CD14-positive monocyte (primary cell): ENCODE measurements at regions not wholly inside any gene's neighbourhood (a gene's known extent, or its start where the extent isn't known, plus 50 kb on each side); places are given as distances from the start of the nearest gene placed in this dataset.

Experiments used
- DNase-seq, 3 donors: peaks; one replicate each; pipeline ENCODE4 v3.0.0-alpha.2; 2011 to 2022
- H2AFZ ChIP-seq: 2 replicates; pipeline ENCODE4 v1.6.0; 2012; ENCODE audit warnings: mild to moderate bottlenecking, low read depth, low read length, inconsistent platforms; ENCODE audit not compliant: insufficient read depth, poor library complexity, severe bottlenecking
- H3K27ac ChIP-seq, 2 donors: 1 replicate in 1 of 2; 2 replicates in 1 of 2; pipeline ENCODE4 v1.5.1; 2012 to 2013; ENCODE audit warnings: low read length in 2 of 2, control low read depth in 1 of 2, inconsistent platforms in 1 of 2, low read depth in 1 of 2, mild to moderate bottlenecking in 1 of 2
- H3K27me3 ChIP-seq, 2 donors: one replicate each; pipeline versions ENCODE4 v1.6.0 to v1.6.1; 2011 to 2013; ENCODE audit warnings: low read length in 2 of 2; ENCODE audit not compliant: control insufficient read depth in 2 of 2, insufficient read depth in 2 of 2
- H3K36me3 ChIP-seq, 2 donors: replicated peaks in 1 of 2; 1 replicate in 1 of 2; 2 replicates in 1 of 2; pipeline versions ENCODE4 v1.5.1 to v1.6.1; 2012 to 2013; ENCODE audit warnings: low read length in 2 of 2, control low read depth in 1 of 2, inconsistent platforms in 1 of 2, mild to moderate bottlenecking in 1 of 2; ENCODE audit not compliant: insufficient read depth in 2 of 2, control insufficient read depth in 1 of 2
- H3K4me1 ChIP-seq, 2 donors: 1 replicate in 1 of 2; 2 replicates in 1 of 2; pipeline versions ENCODE4 v1.5.1 to v1.6.1; 2012 to 2013; ENCODE audit warnings: low read length in 2 of 2, control low read depth in 1 of 2, inconsistent platforms in 1 of 2, mild to moderate bottlenecking in 1 of 2, moderate library complexity in 1 of 2; ENCODE audit not compliant: insufficient read depth in 2 of 2, control insufficient read depth in 1 of 2
- H3K4me2 ChIP-seq: replicated peaks from 2 replicates; pipeline ENCODE3; 2012; ENCODE audit warnings: low read length, moderate library complexity, mild to moderate bottlenecking; ENCODE audit not compliant: poor library complexity, severe bottlenecking; ENCODE audit errors: extremely low read depth
- H3K4me3 ChIP-seq, 3 experiments: fragments of 200-600 bp in 1 of 3; sonication (generic) in 1 of 3; replicated peaks in 1 of 3; 1 replicate in 2 of 3; 2 replicates in 1 of 3; pipeline ENCODE4 v1.5.1; 2011 to 2013; ENCODE audit warnings: low read length in 3 of 3, mild to moderate bottlenecking in 3 of 3, control low read depth in 2 of 3, low read depth in 2 of 3, inconsistent platforms in 1 of 3, moderate library complexity in 1 of 3
- H3K79me2 ChIP-seq: 2 replicates; pipeline ENCODE4 v1.6.0; 2012; ENCODE audit warnings: mild to moderate bottlenecking, control low read depth, inconsistent platforms, low read length, moderate library complexity; ENCODE audit not compliant: insufficient read depth
- H3K9ac ChIP-seq: 2 replicates; pipeline ENCODE4 v1.6.0; 2017; ENCODE audit warnings: low read length, mild to moderate bottlenecking; ENCODE audit not compliant: insufficient read depth, poor library complexity, severe bottlenecking
- H3K9me3 ChIP-seq, 2 donors: replicated peaks in 1 of 2; 1 replicate in 1 of 2; 2 replicates in 1 of 2; pipeline versions ENCODE4 v1.5.1 to v1.6.1; 2012 to 2013; ENCODE audit warnings: low read length in 2 of 2, control low read depth in 1 of 2; ENCODE audit not compliant: control insufficient read depth in 1 of 2, insufficient read depth in 1 of 2
- H4K20me1 ChIP-seq: 2 replicates; pipeline ENCODE4 v1.6.0; 2012; ENCODE audit warnings: mild to moderate bottlenecking, low read length, control low read depth, moderate library complexity; ENCODE audit not compliant: insufficient read depth
- H3K27ac Mint-ChIP-seq, 7 donors: one replicate each; pipeline ENCODE4 v1.8.0; 2020; ENCODE audit warnings: mild to moderate bottlenecking in 7 of 7, mixed read lengths in 7 of 7, moderate library complexity in 6 of 7, inconsistent platforms in 2 of 7
- H3K27me3 Mint-ChIP-seq, 3 donors: one replicate each; pipeline ENCODE4 v1.8.0; 2021 to 2022; ENCODE audit warnings: low read depth in 3 of 3, mild to moderate bottlenecking in 3 of 3, mixed read lengths in 3 of 3, moderate library complexity in 3 of 3, inconsistent platforms in 1 of 3
- H3K36me3 Mint-ChIP-seq, 2 donors: one replicate each; pipeline ENCODE4 v1.8.0; 2020; ENCODE audit warnings: mixed read lengths in 2 of 2, inconsistent platforms in 1 of 2, mild to moderate bottlenecking in 1 of 2
- H3K4me1 Mint-ChIP-seq: one replicate; pipeline ENCODE4 v1.8.0; 2020; ENCODE audit warnings: mild to moderate bottlenecking, mixed read lengths
- H3K4me3 Mint-ChIP-seq, 2 donors: one replicate each; pipeline ENCODE4 v1.8.0; 2020; ENCODE audit warnings: mild to moderate bottlenecking in 2 of 2, mixed read lengths in 2 of 2, moderate library complexity in 1 of 2
- H3K9me3 Mint-ChIP-seq, 7 donors: one replicate each; pipeline ENCODE4 v1.8.0; 2020 to 2022; ENCODE audit warnings: mixed read lengths in 7 of 7, mild to moderate bottlenecking in 6 of 7, moderate library complexity in 6 of 7, inconsistent platforms in 2 of 7
- WGBS: methylation state at CpG from one replicate; pipeline ENCODE4 v1.1.5; 2013; ENCODE audit warnings: missing lambda C conversion rate; ENCODE audit not compliant: insufficient coverage; 5-methylcytosine and 5-hydroxymethylcytosine counted together
- intact Hi-C, 2 donors: fragments of 100-400 bp; cut with micrococcal nuclease; formaldehyde crosslinking; loops; one replicate each; pipeline versions ENCODE4 v1.15.0 to v1.15.1; 2023
- TF ChIP-seq, protein P1 (sequence below): fragments of 200-600 bp; IDR thresholded peaks from one replicate; pipeline ENCODE4 v1.8.0; 2022; ENCODE audit warnings: antibody characterized with exemption, mild to moderate bottlenecking

DNA sequence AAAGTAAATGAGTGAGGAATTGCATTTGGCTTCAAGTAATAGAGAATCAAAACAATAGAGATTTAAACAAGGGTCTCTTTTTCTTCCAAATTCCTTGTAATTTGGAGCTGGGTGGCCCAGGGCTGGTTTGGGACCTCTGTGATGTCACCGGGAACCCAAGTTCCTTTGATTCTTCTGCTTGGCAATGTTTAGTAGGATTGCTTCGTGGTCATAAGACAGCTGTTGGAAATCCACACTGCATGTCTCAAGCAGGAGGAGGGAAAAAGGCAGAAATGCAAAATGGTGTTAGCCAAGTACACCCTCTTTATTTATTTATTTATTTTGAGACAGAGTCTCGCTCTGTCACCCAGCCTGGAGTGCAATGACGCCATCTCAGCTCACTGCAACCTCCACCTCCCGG lies 72.6 kb upstream of the IL12B start:
- H3K9me3 Mint-ChIP-seq: no peaks in the 10 kb centered on the region
- H3K4me3 Mint-ChIP-seq: no peak overlapping the region
- Histone ChIP-seq H3K79me2 (no peaks in the 10 kb centered on the region), H3K27ac (no peak overlapping the region), H3K9me3 (no peaks in the 10 kb centered on the region), H3K4me1 (peaks cover 8 to 12% of the 10 kb centered on the region in 2 donors), H4K20me1 (no peaks in the 10 kb centered on the region), H3K36me3 (no peaks in the 10 kb centered on the region), H3K9ac (no peak overlapping the region), H3K4me3 (no peak overlapping the region), H2AFZ (no peak overlapping the region), H3K4me2 (no peak overlapping the region), H3K27me3 (no peaks in the 10 kb centered on the region)
- TF ChIP-seq, protein P1, sequence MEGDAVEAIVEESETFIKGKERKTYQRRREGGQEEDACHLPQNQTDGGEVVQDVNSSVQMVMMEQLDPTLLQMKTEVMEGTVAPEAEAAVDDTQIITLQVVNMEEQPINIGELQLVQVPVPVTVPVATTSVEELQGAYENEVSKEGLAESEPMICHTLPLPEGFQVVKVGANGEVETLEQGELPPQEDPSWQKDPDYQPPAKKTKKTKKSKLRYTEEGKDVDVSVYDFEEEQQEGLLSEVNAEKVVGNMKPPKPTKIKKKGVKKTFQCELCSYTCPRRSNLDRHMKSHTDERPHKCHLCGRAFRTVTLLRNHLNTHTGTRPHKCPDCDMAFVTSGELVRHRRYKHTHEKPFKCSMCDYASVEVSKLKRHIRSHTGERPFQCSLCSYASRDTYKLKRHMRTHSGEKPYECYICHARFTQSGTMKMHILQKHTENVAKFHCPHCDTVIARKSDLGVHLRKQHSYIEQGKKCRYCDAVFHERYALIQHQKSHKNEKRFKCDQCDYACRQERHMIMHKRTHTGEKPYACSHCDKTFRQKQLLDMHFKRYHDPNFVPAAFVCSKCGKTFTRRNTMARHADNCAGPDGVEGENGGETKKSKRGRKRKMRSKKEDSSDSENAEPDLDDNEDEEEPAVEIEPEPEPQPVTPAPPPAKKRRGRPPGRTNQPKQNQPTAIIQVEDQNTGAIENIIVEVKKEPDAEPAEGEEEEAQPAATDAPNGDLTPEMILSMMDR: no peak
- no peaks in the 10 kb centered on the region for H3K36me3 Mint-ChIP-seq
- 100% methylated on average over 2 of the region's 5 CpGs for WGBS
- H3K4me1 Mint-ChIP-seq: peaks cover 13% of the 10 kb centered on the region
- H3K27me3 Mint-ChIP-seq: peaks cover 0 to 3% (median 2%) of the 10 kb centered on the region in 3 donors
- H3K27ac Mint-ChIP-seq: no peak overlapping the region
- DNase-seq: no peak
- intact Hi-C loops: loop anchor here in 1 of 2 donors (10.0 kb wide), 1 partner anchor 68 kb away; the partner anchor contains the start of gene IL12B

DNA sequence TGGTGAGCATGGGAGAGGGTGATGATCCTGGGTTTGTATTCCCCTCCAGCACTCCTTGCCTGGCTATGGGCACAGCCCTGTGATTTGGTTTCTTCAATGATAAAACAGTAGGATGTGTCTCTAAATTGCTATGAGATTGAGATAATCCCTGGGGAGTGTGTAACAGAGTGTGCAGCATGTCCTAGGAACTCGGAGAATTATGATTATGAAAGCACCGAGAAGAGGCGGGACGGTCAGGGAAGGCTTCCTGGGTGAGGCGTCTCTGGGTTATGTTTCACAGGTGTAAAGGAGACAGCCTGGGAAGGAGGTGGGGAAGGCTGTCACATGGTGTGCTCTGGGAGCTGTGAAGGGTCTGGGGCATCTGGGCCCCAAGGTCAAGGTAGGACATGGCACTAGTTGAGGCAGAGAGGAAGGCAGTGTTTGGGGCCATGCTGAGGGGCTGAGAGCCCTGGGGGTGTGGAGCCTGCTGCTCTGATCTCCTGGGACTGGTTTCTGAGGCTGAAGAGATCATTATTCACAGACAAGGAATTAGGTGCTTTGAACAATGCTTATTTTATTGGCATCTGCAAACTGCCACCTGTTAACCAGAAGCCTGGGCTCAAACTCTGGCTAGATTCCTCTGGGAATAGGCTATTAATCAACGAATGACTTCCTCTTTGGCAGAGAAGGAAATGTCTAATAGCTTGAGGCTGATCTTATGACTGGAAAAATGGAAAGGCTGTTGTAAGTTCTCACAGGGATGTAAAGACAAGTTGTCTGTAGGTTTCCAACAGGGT lies 73.8 kb upstream of the IL12B start:
- H4K20me1 ChIP-seq: no peaks in the 10 kb centered on the region
- H3K9me3 ChIP-seq: no peaks in the 10 kb centered on the region
- no peak overlapping the region for H3K4me3 ChIP-seq
- no peak overlapping the region for H2AFZ ChIP-seq
- H3K79me2 ChIP-seq: no peaks in the 10 kb centered on the region
- Mint-ChIP-seq H3K36me3 (no peaks in the 10 kb centered on the region), H3K9me3 (no peaks in the 10 kb centered on the region), H3K4me3 (no peak overlapping the region), H3K27ac (peak overlapping the region in 2 of 7 donors; percentile 7 to 73), H3K27me3 (peaks cover 0 to 2% (median 0%) of the 10 kb centered on the region in 3 donors), H3K4me1 (peaks cover 11% of the 10 kb centered on the region)
- H3K4me1 ChIP-seq: peaks cover 8 to 12% of the 10 kb centered on the region in 2 donors
- intact Hi-C loops: loop anchor here in 1 of 2 donors (10.0 kb wide), 1 partner anchor 69 kb away; the partner anchor contains the start of gene IL12B
- H3K9ac ChIP-seq: no peak overlapping the region
- H3K27me3 ChIP-seq: no peaks in the 10 kb centered on the region
- no peak for DNase-seq
- H3K36me3 ChIP-seq: no peaks in the 10 kb centered on the region
- no peak overlapping the region for H3K27ac ChIP-seq
- 97% methylated on average over 5 of the region's 6 CpGs for WGBS
- TF ChIP-seq, protein P1: no peak
- H3K4me2 ChIP-seq: no peak overlapping the region
